HFF-Myc (cell line): ENCODE measurements at regions not wholly inside any gene's neighbourhood (a gene's known extent, or its start where the extent isn't known, plus 50 kb on each side); places are given as distances from the start of the nearest gene placed in this dataset.

Experiments
- DNase-seq: peaks from one replicate; pipeline ENCODE4 v3.0.0-alpha.2; 2011; ENCODE audit warnings: low read depth; ENCODE audit errors: extremely low read depth
- H3K4me3 ChIP-seq: replicated peaks from 2 replicates; pipeline ENCODE4 v1.5.1; 2011; ENCODE audit warnings: low read depth, mild to moderate bottlenecking, control low read depth, low read length
- CTCF ChIP-seq: IDR thresholded peaks from 2 replicates; pipeline ENCODE4 v1.5.1; 2012; ENCODE audit warnings: mild to moderate bottlenecking, low read depth, low read length, control low read depth; ENCODE audit errors: missing control alignments

GRCh38 chr6:62681108-62681507 is 395.1 kb upstream of the KHDRBS2 start:
- no peak for TF ChIP-seq CTCF
- no peak for DNase-seq

GRCh38 chr6:62672989-62673388 is 387.0 kb upstream of the KHDRBS2 start:
- DNase-seq = no peak
- TF ChIP-seq CTCF = no peak
- H3K4me3 ChIP-seq = no peak overlapping the region

More at GRCh38 chr6:62681108-62681507, 395.1 kb upstream of the KHDRBS2 start:
- H3K4me3 ChIP-seq = no peak overlapping the region

- no peak overlapping the region for H3K4me3 ChIP-seq
- DNase-seq = no peak
- no peak for TF ChIP-seq CTCF
Measured at GRCh38 chr6:62670490-62671223, 384.6 kb upstream of the KHDRBS2 start.

GRCh38 chr6:62669831-62670230 is 383.8 kb upstream of the KHDRBS2 start:
- H3K4me3 ChIP-seq = no peak overlapping the region
- DNase-seq = no peak
- TF ChIP-seq CTCF = no peak

- no peak for TF ChIP-seq CTCF
- no peak overlapping the region for H3K4me3 ChIP-seq
Measured at GRCh38 chr6:62652692-62653328, 366.8 kb upstream of the KHDRBS2 start.

GRCh38 chr6:62645274-62645673 is 359.2 kb upstream of the KHDRBS2 start:
- no peak overlapping the region for H3K4me3 ChIP-seq
- no peak for TF ChIP-seq CTCF
- DNase-seq = no peak

More at GRCh38 chr6:62652692-62653328, 366.8 kb upstream of the KHDRBS2 start:
- no peak for DNase-seq
